NCI-H226 (cell line): ENCODE measurements at regions not wholly inside any gene's neighbourhood (a gene's known extent, or its start where the extent isn't known, plus 50 kb on each side); places are given as distances from the start of the nearest gene placed in this dataset.
"Not testable (repeated sequence)": the region's sequence is repeated elsewhere in the genome, so short reads cannot be mapped to it uniquely, and the experiment has no call there.

Source experiments
- DNase-seq: peaks from one replicate; pipeline ENCODE4 v3.0.0-alpha.2; 2015

GRCh38 chr14:43369710-43370564, 1137.1 kb downstream of the FSCB start:
- no peak for DNase-seq

- DNase-seq: no peak
Observed at GRCh38 chr14:43362586-43362985, 1144.5 kb downstream of the FSCB start.

GRCh38 chr14:43361751-43362150, 1145.3 kb downstream of the FSCB start:
- DNase-seq: no peak

- no peak for DNase-seq
Observed at GRCh38 chr14:43360239-43360638, 1146.8 kb downstream of the FSCB start.

- no peak for DNase-seq
Observed at GRCh38 chr14:43359317-43359716, 1147.8 kb downstream of the FSCB start.

- no peak for DNase-seq
Observed at GRCh38 chr14:43356979-43357545, 1150.0 kb downstream of the FSCB start.

- no peak for DNase-seq
Observed at GRCh38 chr14:43356382-43356781, 1150.7 kb downstream of the FSCB start.

- DNase-seq: no peak
Observed at GRCh38 chr14:43341921-43342320, 1165.2 kb downstream of the FSCB start.

- no peak for DNase-seq
Observed at GRCh38 chr14:43338713-43339112, 1168.4 kb downstream of the FSCB start.

- no peak for DNase-seq
Observed at GRCh38 chr14:43336351-43336750, 1170.7 kb downstream of the FSCB start.

GRCh38 chr14:43326501-43327407, 1180.3 kb downstream of the FSCB start:
- not testable (repeated sequence) for DNase-seq

- DNase-seq: no peak
Observed at GRCh38 chr14:43316427-43316826, 1190.7 kb downstream of the FSCB start.

- no peak for DNase-seq
Observed at GRCh38 chr14:43313719-43314118, 1193.4 kb downstream of the FSCB start.

GRCh38 chr14:43308421-43309110, 1198.5 kb downstream of the FSCB start:
- peak; percentile 22 for DNase-seq

GRCh38 chr14:43307836-43308235, 1199.2 kb downstream of the FSCB start:
- no peak for DNase-seq

- no peak for DNase-seq
Observed at GRCh38 chr14:43306053-43306452, 1201.0 kb downstream of the FSCB start.

- no peak for DNase-seq
Observed at GRCh38 chr14:43297794-43298193, 1209.3 kb downstream of the FSCB start.

- DNase-seq: not testable (repeated sequence)
Observed at GRCh38 chr14:43296061-43296460, 1211.0 kb downstream of the FSCB start.

- DNase-seq: no peak
Observed at GRCh38 chr14:43285575-43285974, 1221.5 kb downstream of the FSCB start.

- DNase-seq: no peak
Observed at GRCh38 chr14:43260056-43260455, 1247.0 kb downstream of the FSCB start.

GRCh38 chr14:43258396-43258795, 1248.7 kb downstream of the FSCB start:
- DNase-seq: no peak

GRCh38 chr14:43256996-43257395, 1250.1 kb downstream of the FSCB start:
- not testable (repeated sequence) for DNase-seq

GRCh38 chr14:43252866-43253265, 1254.2 kb downstream of the FSCB start:
- no peak for DNase-seq
